Ammon's horn (tissue), 1 donor: ENCODE measurements at regions not wholly inside any gene's neighbourhood (a gene's known extent, or its start where the extent isn't known, plus 50 kb on each side); places are given as distances from the start of the nearest gene placed in this dataset.
A peak's percentile ranks its signal among the peaks of the same experiment; 100 is the strongest.

ENCODE experiments used
- DNase-seq: peaks from one replicate; pipeline ENCODE4 v3.0.0-alpha.2; 2016; ENCODE audit warnings: low spot score

DNA sequence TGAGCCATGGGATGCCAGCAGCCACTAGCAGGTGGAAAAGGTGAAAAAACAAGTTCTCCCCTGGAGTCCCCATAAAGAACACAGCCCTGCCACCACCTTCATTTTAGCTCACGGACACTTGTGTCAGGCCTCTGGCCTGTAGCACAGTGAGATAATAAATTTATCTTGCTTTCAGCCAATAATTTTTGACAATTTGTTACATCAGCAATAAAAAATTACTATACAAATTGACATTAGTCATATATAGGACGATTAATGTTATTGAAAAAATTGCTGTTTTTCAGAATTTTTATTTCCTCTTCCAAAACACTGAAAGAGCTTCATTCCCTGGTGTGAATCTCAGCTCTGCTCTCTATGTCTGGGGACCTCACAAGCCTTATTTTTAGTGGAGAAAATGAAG is 152.9 kb upstream of the ETV3 start:
- DNase-seq, result no peak

DNA sequence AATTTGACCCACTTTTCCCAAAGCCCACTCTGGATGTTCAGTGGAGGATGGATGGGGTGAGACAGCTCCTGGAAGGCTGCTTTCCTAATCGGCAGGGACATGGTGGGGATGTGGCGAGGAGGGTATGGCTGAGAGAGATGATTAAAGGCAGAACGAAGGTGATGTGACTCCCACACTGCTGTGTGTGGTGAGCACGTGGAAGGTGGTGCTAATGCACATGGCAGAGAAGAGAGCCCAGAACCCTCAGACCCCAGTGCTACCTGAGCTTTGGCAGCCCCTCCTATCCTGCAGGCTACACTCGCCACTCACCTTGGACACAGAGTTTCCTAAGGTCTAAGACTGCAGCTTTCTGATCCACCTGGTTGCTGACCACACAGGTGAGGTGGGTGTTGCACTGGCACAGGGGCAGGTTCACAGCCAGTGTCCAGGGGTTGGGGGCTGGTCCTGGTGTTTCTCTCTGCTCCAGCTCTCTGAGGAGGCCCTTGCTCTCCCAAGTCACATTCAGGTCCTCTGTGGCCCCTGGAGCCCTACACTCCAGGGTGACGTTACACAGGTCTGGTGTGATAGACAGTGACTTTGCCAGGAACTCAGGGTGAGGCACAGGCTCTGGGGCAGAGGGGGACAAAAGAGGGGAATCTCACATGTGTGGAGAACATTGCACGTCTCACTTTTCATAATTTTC is 151.4 kb upstream of the ETV3 start:
- no peak for DNase-seq

DNA sequence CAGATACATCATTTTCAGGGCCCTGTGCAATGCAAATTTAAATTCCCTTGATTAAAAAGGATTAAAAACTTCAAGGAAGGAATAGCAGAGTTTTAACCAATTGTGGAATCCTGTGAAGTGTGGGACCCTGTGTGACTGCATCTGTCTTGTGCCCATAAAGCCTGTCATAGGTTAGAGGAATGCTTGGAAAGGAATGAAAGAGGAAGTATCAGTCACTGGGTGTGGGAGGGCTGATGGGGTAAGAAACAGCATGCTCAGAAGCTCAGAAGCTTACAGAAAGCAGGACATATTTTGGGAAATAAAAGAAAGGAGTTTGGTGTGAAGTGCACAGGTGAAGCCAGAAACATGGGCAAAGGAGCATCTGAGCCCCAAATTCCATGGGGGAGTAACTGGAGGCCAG is 150.8 kb upstream of the ETV3 start:
- no peak for DNase-seq

DNA sequence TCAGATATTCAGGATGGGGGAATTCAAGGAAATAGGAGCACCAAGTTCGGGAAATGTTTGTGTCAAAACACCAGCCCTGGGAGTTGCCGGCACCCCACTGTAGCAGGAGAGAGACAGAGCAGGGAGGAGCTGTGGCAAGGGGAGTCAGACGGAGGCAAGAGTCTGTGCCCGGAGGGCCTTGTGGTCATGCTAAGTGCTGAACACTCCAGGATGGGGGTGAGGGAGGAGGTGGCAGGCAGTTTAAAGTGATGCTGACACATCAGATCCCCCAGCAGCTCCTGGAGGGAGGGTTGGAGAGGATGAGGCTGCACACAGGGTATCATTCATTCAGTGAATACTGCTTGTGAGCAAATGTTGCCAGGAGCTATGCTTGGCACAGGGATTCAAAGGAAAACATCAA is 150.3 kb upstream of the ETV3 start:
- DNase-seq, result no peak

DNA sequence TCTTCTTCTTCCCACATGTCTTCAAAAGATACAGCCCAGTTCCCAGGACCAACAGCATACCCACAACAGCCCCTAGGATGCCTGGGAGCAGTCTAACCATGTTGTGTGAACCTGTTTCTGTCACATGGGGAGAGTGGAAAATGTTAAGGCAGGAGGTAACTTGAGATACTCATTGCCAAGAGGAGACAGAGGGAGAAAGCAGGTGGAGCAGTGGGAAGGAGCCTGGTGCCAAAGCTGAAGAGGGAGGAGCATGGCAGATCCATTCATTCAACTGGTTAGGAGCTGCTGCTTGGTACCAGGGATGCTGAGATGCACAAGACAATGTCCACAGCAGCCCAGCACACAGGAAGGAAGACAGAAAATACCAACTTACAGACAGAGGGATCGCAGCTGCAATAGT is 149.8 kb upstream of the ETV3 start:
- peak; percentile 15 for DNase-seq

DNA sequence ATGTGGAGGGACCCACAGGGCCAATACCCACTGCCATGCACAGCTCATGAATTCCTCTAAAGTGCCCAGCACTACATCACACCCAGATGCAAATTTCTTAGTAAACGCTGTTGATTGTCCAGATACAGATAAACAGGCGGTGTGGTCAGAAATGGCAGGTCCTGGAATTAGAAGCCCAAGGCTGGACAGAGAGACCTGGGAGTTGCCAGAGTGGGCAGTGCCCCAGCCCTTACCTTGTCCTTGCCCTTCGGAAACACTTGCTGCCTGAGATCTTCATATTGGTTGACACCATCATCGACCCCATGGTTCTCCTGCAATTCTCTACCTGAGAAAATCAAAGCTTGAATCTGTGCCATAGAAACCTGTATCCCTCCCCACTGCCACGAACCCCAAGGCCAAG is 149.3 kb upstream of the ETV3 start:
- no peak for DNase-seq

DNA sequence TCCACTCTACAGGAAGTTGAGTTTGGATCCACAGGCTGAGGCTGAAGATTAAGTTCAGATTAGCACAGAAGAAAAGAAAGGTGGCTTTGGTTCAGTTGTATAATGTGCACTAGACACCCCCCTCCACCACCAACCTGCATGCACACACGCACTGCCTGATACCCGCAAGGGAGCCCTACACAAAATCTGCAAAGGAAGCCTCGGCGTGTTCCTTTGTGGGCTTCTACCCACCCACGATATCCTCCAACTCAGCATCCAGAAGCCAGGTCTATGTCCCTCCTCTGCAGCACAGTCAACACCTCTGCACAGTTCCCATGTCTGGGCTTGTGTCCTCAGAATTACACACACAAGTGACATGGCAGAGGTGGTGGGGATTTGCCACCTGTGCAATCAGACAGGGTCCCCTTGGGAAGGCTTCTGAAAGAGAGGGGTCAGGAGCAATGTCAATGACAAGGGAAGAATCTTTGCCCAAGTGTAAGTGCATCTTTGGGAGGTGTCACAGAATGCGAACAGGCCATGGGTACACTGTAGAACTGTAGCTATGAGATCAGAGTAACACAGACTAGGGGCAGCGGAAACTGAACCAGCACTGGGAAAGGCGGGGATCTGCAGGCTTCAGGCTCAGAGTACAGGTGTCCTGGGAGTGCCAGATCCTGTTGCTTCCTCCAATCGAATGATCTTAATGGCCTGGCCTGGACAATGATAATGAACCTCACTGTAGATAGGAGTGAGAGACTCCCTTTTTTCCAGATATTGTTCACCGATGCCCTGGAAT is 148.6 kb upstream of the ETV3 start:
- DNase-seq, result no peak

DNA sequence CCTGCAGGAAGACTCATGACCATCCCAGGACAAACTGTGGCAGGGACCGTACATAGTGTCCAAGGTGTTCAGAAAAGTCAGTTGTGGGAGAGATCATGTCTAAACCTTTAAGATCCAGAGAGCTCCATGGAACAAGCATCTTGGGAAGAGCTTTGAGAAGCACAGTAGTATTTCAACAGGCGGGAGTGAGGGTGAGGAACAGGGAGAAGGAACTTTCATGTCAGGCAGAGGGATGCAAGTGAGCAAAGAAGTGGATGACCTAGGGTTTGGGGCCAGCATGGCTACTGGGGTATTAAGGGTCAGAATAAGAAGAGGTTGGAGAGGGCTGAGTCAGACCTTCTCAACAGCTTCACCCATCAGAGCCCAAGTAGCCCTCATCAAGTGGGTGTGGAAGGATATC is 147.9 kb upstream of the ETV3 start:
- DNase-seq, result no peak

DNA sequence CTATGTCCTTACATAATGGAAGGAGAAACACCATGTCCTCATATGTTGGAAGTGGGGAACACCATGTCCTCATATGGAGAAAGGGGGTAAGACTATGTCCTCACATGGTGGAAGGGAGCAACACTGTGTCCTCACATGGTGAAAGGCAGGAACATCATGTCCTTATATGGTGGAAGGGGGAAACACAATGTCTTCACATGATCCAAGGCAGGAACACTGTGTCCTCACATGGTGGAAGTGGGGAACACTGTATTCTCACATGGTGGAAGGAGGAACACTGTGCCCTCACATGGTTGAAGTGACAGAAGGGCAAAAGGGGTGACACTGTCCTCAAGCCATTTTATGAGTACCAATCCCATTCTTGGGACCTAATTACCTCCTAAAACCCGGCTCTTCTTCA is 146.3 kb upstream of the ETV3 start:
- DNase-seq, result no peak

DNA sequence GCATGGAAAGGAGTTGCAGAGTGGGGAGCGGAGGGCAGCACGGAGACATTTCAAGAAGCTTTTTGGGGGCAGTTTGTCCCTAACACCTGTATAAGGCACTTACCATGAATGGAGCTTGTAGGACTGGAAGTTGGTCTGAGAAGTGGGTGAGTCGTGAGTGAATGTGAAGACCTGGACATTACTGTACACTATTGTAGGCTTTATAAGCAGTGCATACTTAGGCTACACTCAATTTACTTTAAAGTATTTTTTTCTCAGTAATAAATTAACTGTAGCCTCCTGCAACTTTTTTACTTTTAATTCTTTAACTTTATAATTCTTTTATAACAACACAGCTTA is 141.6 kb upstream of the ETV3 start:
- DNase-seq, result no peak

DNA sequence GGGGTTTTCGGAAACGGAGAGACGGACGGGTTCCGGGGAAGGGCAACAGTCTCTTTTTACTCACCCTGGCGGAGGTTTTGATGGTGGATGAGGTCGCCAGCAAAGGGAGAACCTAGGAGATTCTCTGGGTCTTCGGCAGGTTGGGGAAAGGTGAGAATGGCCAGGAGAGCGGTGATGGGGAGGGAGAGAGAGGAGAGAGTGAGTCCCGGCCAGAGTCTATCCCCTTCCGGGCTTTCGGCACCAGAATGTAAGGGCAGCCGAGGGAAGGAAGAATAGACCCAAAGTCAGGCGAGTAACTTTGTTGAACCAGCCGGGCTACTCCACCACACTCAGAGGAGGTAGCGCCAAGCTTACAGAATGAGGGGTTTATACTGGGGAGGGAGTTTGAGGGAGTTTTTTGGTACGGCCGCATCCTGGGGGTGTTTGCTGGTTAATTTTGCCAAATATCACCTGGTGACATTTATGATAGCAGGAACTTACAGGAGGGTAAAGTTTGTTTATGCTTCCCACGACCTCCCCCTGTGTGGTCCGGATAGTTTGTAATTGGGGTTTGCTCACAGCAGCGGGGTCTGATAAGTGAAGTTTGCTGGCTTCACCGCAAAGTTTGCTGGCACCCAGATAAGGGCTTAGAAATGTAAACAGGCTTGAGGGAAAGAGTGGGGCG is 141.1 kb upstream of the ETV3 start:
- no peak for DNase-seq

DNA sequence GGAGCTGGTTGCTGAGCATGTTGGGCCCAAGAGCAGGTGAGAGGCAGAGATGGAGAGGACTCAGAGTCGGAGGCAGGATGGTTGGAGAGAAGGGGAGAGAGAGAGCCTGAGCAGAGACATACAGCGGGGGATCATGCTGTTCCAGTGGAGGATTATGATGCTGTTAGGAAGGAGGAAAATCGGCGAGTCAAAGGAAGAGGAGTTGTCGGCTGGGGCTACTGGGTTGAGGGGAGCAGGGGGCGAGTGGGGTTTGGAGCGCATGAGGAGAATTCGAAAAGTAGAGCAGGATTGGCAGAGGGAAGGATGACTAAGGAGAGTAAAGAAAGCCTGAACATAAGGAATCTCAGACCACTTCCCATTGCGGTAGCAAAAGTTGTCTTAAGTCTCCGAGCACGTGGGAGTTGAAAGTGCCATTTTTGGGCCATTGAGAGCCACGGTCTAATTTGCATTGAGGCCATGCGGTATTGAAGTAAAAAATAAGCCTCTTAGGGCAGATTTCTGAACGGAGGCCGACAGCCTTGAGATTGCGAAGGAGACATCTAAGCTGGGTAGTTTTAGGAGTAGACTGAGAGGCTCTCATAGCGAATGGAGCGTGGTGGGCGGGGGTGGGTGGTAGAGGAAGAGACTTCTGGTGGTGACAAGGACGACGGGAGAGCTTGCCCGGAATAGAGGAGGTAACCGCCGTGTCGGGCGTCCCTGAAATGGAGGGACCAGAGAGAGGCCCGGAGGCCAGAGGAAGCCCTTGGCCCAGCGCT is 140.4 kb upstream of the ETV3 start:
- no peak for DNase-seq

DNA sequence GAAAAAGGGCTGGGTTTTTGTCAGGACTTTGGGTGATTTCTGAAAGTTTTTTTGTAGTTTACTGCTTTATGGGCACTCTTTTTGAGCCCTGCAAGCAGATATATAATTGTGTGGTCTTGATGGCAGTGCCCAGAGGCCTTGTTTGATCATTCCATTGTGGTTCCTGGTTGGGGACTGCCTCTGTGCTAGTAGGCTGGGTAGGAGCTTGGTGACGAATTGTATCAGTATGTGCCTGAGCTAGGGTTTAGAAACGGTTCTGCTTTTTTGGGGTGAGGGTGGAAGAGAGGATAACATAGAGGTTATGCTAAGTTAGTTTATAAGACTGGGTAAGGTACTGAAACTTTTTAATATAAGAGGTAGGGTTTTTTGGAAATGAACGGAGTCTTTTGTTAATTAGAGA is 139.7 kb upstream of the ETV3 start:
- DNase-seq, result no peak

DNA sequence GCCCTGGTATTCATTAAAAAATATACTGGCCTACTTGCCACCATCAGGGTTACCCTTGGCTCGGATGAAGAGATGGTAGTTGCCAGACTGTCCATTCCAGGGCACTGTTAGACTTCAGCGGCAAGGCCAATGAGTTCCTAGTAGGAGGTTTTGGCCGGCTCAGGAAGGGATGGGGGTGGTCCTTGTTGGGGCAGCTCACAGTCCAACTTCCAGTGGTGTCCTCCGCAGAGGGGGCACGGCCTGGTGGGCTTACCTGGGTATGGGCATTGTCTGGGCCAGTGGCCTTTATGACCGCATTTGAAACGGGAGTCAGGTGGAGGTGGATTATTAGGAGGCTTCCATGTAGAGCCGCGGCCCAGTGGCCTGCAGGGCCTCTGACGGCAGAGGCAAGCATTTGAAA is 139.1 kb upstream of the ETV3 start:
- no peak for DNase-seq

DNA sequence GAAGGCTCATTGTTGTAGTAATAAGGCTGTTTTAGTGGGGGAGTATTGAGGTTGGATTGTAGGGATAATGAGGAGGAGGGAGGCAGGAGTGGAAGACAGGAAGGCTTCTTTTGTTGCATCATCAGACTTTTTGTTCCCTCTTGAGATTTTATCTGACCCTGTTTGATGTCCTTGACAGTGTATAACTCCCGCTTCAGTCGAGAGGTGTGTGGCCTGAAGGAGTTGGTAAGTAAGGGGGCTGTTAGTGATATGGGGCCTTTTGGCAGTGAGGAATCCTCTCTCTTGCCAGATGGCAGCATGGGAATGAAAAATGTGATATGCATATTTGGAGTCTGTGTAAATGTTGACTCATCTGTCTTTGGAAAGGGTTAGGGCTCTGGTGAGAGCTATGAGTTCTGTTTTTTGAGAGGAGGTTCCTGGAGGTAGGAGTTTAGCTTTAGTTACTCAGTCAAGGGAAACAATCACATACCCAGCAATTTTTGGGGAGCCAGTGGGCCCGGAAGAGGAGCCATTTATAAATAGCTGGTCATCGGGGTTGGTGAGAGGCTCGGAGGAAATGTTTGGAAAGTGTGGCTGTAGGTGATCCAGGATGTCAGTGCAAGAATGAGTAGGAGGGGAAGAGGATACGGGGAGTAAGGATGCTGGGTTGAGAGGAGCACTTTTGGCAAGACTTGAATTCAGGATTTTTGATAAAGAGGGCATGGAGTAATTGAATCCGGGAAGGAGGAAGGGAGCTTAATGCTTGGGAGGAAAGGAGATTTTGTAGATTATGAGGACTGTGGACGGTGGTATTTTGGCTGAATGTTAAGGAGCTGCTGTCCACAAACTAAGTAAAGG is 136.7 kb upstream of the ETV3 start:
- DNase-seq, result peak; percentile 43

DNA sequence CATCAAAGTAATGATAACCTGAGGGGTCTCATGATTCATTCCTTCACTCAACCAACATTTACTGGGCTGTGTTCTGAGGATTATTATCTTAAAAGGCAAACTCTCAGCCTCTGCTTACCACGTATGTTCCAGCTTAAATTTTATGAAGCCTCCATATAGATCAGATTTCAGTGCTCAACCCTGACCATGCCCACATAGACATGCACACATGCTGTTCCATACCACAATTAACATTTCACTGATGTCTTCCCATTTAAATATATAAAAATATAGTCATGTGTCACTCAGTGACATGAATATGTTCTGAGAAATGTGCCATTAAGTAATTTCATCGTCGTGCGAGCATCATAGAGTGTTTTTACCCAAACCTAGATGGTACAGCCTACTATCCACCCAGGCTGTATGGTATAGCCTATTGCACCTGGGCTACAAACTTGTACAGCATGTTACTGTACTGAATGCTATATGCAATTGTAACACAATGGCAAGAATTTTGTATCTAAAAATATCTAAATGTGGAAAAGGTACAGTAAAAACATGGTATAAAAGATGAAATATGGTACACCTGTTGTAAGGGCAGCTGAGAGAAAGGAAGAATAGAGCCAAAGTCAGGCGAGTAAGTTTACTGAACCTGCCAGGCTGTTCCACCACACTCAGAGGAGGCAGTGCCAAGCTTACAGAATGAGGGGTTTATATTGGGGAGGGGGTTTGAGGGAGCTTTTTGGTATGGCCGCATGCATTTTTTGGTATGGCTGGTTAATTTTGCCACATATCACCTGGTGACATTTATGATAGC is 134.7 kb upstream of the ETV3 start:
- DNase-seq, result no peak

DNA sequence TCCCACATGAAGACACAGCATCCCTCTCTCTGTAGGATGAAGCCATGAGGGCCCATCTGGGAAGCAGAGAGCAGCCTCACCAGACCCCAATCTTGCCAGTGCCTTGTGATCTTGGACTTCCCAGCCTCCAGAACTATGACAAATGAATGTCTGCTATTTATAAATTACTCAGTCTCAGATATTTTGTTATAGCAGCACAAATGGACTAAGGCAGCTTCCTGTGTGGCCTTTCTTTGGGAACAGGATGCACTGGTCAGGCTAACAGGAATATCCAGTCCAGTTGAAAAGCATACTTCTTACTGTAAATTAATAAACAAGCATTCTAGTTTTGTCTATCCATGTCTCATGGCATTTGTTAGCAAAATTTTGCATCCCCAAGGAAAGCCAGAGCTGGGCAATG is 134.1 kb upstream of the ETV3 start:
- no peak for DNase-seq

DNA sequence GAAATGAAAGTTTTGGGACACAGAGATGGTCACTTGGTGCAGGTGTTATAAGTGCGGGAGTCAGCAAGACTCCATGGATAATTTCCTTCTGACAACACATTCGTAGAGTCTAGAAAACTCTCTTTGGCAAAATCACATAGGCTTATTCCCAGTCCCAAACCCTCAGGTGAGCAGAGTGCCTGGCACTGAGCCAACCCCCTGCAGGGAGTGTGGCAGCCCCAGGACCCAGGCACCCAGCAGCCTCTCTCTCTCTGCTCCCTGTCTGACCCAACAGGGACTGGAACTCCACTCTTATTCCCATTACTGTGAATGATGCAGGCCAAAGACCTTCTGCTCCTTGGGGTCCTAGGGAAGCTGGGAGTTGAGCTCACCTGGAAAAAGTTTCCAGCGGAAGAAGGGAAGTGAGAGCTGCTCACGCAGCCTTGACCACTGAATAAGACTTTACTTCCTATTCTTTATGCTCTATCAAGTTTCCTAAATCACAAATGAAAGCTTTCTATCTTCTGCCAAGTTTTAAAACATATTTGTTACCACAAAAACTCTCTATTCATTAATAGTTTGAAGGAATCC is 132.6 kb upstream of the ETV3 start:
- DNase-seq, result no peak

DNA sequence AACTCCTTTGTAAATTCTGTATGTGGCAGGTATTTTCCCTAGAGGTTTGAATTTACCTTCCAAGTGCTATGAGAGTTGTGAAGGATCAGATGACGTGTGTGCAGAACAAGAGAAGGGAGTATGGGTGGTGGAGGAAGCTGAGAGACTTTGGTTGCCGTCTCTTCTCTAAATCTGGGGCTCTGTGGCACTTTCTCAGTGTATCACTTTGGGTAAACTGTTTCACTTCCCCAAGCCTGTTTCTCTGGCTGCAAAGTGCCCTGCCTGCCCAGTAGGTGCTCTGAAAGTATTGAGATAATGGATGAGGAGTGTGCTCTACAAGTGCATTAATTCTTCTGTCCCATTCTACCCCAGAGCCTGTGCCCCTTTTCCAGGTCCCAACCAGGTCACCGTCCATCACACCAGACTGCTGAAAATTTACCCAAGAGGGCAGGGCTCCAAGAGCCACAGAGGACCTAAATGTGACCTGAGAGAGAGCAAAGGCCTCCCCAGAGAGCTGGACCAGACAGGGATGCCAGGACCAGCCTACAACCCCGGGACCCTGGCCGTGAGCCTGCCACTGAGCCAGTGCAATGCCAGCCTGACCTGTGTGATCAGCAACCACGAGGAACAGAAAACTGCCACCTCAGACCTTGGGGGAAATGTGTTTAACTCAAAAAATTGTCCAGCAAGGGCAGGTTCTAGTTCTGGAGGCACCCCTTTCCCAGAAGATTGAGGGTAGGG is 131.6 kb upstream of the ETV3 start:
- DNase-seq, result peak; percentile 11

DNA sequence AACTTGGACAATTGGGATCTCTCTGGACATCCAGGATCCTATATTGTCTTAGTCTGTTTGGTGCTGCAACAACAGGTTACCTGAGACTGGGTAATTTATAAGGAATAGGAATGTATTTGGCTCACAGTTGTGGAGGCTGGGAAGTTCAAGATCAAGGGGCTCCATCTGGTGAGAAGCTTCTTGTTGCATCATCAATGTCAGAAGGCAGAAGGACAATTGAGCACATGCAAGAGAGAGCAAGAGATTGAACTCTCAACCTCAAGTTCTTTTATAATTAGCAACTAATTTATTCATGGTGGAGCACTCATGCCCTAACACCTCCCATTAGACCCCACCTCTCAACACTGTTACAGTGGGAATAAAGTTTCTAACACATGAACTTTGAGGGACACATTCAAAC is 124.7 kb upstream of the ETV3 start:
- no peak for DNase-seq
